SK-N-SH (cell line): ENCODE measurements at regions not wholly inside any gene's neighbourhood (a gene's known extent, or its start where the extent isn't known, plus 50 kb on each side); places are given as distances from the start of the nearest gene placed in this dataset.

ENCODE experiments used
- ELF1 ChIP-seq: IDR thresholded peaks from 2 replicates; pipeline ENCODE4 v1.4.0; 2012
- EZH2phosphoT487 ChIP-seq: fragments of 200-600 bp; sonication (generic); IDR thresholded peaks from 2 replicates; pipeline ENCODE4 v1.6.1; 2017; ENCODE audit warnings: low read depth, mixed run types, mild to moderate bottlenecking, antibody characterized with exemption, moderate library complexity, borderline replicate concordance
- POLR2AphosphoS5 ChIP-seq: IDR thresholded peaks from 2 replicates; pipeline ENCODE4 v1.6.1; 2012; ENCODE audit warnings: low read depth, low read length
- RAD21 ChIP-seq: IDR thresholded peaks from 2 replicates; pipeline ENCODE4 v1.6.1; 2012; ENCODE audit warnings: mild to moderate bottlenecking, low read length
- RFX5 ChIP-seq: IDR thresholded peaks from 2 replicates; pipeline ENCODE4 v1.6.1; 2012; ENCODE audit warnings: mild to moderate bottlenecking, improper control_type of control experiment, low read length
- SIN3A ChIP-seq: IDR thresholded peaks from 2 replicates; pipeline ENCODE4 v1.6.1; 2012; ENCODE audit warnings: low read depth, mild to moderate bottlenecking, low read length, moderate library complexity, borderline replicate concordance
- TCF12 ChIP-seq: IDR thresholded peaks from 2 replicates; pipeline ENCODE4 v1.4.0; 2012
- TF ChIP-seq, protein P1 (sequence below): IDR thresholded peaks from 2 replicates; pipeline ENCODE4 v1.4.0; 2012; ENCODE audit warnings: low read depth, borderline replicate concordance
- TF ChIP-seq, protein P2 (sequence below): fragments of 200-600 bp; sonication (generic); IDR thresholded peaks from 2 replicates; pipeline ENCODE4 v1.6.1; 2017; ENCODE audit warnings: antibody characterized with exemption, mild to moderate bottlenecking, moderate library complexity
- TF ChIP-seq, protein P3 (sequence below): IDR thresholded peaks from 2 replicates; pipeline ENCODE4 v1.6.1; 2012; ENCODE audit warnings: mild to moderate bottlenecking, low read depth, low read length, moderate library complexity

DNA sequence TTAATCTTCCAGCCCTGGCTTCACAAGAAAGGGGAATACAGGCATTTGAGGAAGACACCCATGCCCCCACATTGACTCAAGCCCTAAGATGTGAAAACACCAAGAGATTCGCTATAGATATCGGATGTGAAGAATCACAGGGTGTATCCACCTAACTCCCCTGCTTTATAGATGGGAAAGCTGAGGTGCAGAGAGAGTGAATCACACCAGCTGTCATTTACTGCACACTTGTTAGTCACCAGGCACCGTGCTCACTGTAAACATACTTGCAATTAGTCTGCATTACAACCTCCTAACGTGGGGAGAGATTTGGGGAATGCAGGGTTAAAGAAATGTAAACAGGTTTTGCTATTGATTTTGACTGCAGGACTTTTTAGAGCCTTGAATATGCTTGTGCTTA lies 325.5 kb downstream of the C16orf95 start:
- TF ChIP-seq, protein P1, sequence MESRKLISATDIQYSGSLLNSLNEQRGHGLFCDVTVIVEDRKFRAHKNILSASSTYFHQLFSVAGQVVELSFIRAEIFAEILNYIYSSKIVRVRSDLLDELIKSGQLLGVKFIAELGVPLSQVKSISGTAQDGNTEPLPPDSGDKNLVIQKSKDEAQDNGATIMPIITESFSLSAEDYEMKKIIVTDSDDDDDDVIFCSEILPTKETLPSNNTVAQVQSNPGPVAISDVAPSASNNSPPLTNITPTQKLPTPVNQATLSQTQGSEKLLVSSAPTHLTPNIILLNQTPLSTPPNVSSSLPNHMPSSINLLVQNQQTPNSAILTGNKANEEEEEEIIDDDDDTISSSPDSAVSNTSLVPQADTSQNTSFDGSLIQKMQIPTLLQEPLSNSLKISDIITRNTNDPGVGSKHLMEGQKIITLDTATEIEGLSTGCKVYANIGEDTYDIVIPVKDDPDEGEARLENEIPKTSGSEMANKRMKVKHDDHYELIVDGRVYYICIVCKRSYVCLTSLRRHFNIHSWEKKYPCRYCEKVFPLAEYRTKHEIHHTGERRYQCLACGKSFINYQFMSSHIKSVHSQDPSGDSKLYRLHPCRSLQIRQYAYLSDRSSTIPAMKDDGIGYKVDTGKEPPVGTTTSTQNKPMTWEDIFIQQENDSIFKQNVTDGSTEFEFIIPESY = no peak
- TF ChIP-seq RFX5 = no peak
- TF ChIP-seq, protein P2, sequence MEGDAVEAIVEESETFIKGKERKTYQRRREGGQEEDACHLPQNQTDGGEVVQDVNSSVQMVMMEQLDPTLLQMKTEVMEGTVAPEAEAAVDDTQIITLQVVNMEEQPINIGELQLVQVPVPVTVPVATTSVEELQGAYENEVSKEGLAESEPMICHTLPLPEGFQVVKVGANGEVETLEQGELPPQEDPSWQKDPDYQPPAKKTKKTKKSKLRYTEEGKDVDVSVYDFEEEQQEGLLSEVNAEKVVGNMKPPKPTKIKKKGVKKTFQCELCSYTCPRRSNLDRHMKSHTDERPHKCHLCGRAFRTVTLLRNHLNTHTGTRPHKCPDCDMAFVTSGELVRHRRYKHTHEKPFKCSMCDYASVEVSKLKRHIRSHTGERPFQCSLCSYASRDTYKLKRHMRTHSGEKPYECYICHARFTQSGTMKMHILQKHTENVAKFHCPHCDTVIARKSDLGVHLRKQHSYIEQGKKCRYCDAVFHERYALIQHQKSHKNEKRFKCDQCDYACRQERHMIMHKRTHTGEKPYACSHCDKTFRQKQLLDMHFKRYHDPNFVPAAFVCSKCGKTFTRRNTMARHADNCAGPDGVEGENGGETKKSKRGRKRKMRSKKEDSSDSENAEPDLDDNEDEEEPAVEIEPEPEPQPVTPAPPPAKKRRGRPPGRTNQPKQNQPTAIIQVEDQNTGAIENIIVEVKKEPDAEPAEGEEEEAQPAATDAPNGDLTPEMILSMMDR = no peak
- TF ChIP-seq ELF1 = no peak
- no peak for TF ChIP-seq TCF12
- TF ChIP-seq EZH2phosphoT487 = no peak
- no peak for TF ChIP-seq SIN3A
- no peak for TF ChIP-seq POLR2AphosphoS5
- TF ChIP-seq, protein P3, sequence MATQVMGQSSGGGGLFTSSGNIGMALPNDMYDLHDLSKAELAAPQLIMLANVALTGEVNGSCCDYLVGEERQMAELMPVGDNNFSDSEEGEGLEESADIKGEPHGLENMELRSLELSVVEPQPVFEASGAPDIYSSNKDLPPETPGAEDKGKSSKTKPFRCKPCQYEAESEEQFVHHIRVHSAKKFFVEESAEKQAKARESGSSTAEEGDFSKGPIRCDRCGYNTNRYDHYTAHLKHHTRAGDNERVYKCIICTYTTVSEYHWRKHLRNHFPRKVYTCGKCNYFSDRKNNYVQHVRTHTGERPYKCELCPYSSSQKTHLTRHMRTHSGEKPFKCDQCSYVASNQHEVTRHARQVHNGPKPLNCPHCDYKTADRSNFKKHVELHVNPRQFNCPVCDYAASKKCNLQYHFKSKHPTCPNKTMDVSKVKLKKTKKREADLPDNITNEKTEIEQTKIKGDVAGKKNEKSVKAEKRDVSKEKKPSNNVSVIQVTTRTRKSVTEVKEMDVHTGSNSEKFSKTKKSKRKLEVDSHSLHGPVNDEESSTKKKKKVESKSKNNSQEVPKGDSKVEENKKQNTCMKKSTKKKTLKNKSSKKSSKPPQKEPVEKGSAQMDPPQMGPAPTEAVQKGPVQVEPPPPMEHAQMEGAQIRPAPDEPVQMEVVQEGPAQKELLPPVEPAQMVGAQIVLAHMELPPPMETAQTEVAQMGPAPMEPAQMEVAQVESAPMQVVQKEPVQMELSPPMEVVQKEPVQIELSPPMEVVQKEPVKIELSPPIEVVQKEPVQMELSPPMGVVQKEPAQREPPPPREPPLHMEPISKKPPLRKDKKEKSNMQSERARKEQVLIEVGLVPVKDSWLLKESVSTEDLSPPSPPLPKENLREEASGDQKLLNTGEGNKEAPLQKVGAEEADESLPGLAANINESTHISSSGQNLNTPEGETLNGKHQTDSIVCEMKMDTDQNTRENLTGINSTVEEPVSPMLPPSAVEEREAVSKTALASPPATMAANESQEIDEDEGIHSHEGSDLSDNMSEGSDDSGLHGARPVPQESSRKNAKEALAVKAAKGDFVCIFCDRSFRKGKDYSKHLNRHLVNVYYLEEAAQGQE = no peak
- TF ChIP-seq RAD21 = no peak
